ENCODE measurements at regions not wholly inside any gene's neighbourhood (a gene's known extent, or its start where the extent isn't known, plus 50 kb on each side); places are given as distances from the start of the nearest gene placed in this dataset.
A peak's percentile ranks its signal among the peaks of the same experiment; 100 is the strongest.
"Not testable (repeated sequence)": the region's sequence is repeated elsewhere in the genome, so short reads cannot be mapped to it uniquely, and the experiment has no call there.

DNA sequence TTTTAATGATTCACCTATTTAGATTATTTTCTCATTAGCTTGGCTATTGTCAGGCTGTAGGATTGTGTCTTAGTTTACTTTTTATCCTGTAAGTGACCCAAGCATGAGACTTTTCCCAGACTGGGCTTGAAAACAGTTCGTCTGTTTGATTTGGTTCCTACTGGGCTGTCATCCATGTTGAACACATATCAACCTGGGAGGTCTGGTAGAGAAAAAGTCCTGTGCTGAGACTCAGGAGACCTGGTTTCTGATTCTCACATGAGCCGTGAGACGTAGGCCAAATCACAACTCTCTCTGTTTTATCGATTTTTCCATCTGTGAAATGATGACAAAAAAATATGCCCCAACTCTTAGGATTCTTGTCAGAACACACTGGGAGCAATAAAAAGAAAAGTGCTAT is 98.8 kb upstream of the GALNT15 start:
- Histone ChIP-seq H3K27me3 (ENCODE audit: control insufficient read depth in 1 of 2, insufficient read depth in 2 of 2, low read length in 2 of 2) (no peaks in the 10 kb centered on the region), H3K36me3 (ENCODE audit: control insufficient read depth in 2 of 2, insufficient read depth in 2 of 2, low read length in 2 of 2) (no peaks in the 10 kb centered on the region), H3K27ac (ENCODE audit: low read length) (no peak overlapping the region), H3K9me3 (ENCODE audit: control insufficient read depth in 2 of 2, low read length in 2 of 2) (peaks cover 0 to 5% of the 10 kb centered on the region in 2 donors), H3K4me3 (ENCODE audit: low read length in 2 of 2) (no peak overlapping the region), H3K4me1 (ENCODE audit: control insufficient read depth, insufficient read depth, low read length) (no peaks in the 10 kb centered on the region), H3K9ac (ENCODE audit: low read length in 2 of 2) (no peak overlapping the region)

- H3K36me3 ChIP-seq (ENCODE audit: control insufficient read depth in 2 of 2, insufficient read depth in 2 of 2, low read length in 2 of 2) = no peaks in the 10 kb centered on the region
- no peak overlapping the region for H3K4me3 ChIP-seq (ENCODE audit: low read length in 2 of 2)
- no peak overlapping the region for H3K9ac ChIP-seq (ENCODE audit: low read length in 2 of 2)
- H3K9me3 ChIP-seq (ENCODE audit: control insufficient read depth in 2 of 2, low read length in 2 of 2) = peaks cover 0 to 5% of the 10 kb centered on the region in 2 donors
- H3K27ac ChIP-seq (ENCODE audit: low read length) = no peak overlapping the region
- no peaks in the 10 kb centered on the region for H3K4me1 ChIP-seq (ENCODE audit: control insufficient read depth, insufficient read depth, low read length)
- H3K27me3 ChIP-seq (ENCODE audit: control insufficient read depth in 1 of 2, insufficient read depth in 2 of 2, low read length in 2 of 2) = no peaks in the 10 kb centered on the region
Measured at GRCh38 chr3:16076564-16076963, 97.9 kb upstream of the GALNT15 start.

DNA sequence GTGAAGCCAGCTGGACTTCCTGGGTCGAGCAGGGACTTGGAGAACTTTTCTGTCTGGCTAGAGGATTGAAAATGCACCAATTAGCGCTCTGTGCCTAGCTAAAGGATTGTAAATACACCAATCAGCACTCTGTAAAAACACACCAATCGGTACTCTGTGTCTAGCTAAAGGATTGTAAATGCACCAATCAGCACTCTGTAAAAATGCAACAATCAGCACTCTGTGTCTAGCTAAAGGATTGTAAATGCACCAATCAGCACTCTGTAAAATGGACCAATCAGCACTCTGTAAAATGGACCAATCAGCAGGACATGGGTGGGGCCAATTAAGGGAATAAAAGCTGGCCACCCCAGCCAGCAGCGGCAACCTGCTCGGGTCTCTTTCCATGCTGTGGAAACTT is 97.3 kb upstream of the GALNT15 start:
- H3K9ac ChIP-seq (ENCODE audit: low read length in 2 of 2); H3K27ac ChIP-seq (ENCODE audit: low read length); H3K27me3 ChIP-seq (ENCODE audit: control insufficient read depth in 1 of 2, insufficient read depth in 2 of 2, low read length in 2 of 2); H3K9me3 ChIP-seq (ENCODE audit: control insufficient read depth in 2 of 2, low read length in 2 of 2); H3K4me1 ChIP-seq (ENCODE audit: control insufficient read depth, insufficient read depth, low read length); H3K4me3 ChIP-seq (ENCODE audit: low read length in 2 of 2); H3K36me3 ChIP-seq (ENCODE audit: control insufficient read depth in 2 of 2, insufficient read depth in 2 of 2, low read length in 2 of 2): not testable (repeated sequence)

- not testable (repeated sequence) for H3K4me3 ChIP-seq (ENCODE audit: low read length in 2 of 2); H3K9me3 ChIP-seq (ENCODE audit: control insufficient read depth in 2 of 2, low read length in 2 of 2); H3K4me1 ChIP-seq (ENCODE audit: control insufficient read depth, insufficient read depth, low read length); H3K27ac ChIP-seq (ENCODE audit: low read length); H3K36me3 ChIP-seq (ENCODE audit: control insufficient read depth in 2 of 2, insufficient read depth in 2 of 2, low read length in 2 of 2); H3K27me3 ChIP-seq (ENCODE audit: control insufficient read depth in 1 of 2, insufficient read depth in 2 of 2, low read length in 2 of 2); H3K9ac ChIP-seq (ENCODE audit: low read length in 2 of 2)
Measured at GRCh38 chr3:16077681-16078080, 96.8 kb upstream of the GALNT15 start.

DNA sequence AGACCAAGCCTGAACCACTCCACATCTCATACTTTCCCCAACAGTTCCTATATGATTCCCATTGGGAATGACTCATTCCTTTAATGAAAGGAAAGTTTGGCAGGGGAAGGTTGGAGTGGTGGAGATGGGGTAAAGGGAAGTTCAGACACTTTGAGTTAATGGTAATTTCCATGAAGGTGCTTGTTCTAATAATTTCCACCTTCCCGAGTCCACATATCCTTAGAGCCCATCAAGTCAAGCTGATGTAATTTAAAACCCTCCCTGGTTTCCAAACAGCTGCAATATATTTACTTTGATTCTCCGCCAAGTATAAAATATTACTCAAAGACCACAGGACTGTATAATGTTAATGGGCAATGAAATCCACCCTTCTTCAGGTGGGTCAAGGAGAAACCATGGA is 95.0 kb upstream of the GALNT15 start:
- H3K9me3 ChIP-seq (ENCODE audit: control insufficient read depth in 2 of 2, low read length in 2 of 2) = peaks cover 0 to 5% of the 10 kb centered on the region in 2 donors
- no peaks in the 10 kb centered on the region for H3K27me3 ChIP-seq (ENCODE audit: control insufficient read depth in 1 of 2, insufficient read depth in 2 of 2, low read length in 2 of 2)
- H3K27ac ChIP-seq (ENCODE audit: low read length) = no peak overlapping the region
- no peak overlapping the region for H3K4me3 ChIP-seq (ENCODE audit: low read length in 2 of 2)
- no peaks in the 10 kb centered on the region for H3K4me1 ChIP-seq (ENCODE audit: control insufficient read depth, insufficient read depth, low read length)
- no peak overlapping the region for H3K9ac ChIP-seq (ENCODE audit: low read length in 2 of 2)
- no peaks in the 10 kb centered on the region for H3K36me3 ChIP-seq (ENCODE audit: control insufficient read depth in 2 of 2, insufficient read depth in 2 of 2, low read length in 2 of 2)

- no peak overlapping the region for H3K27ac ChIP-seq (ENCODE audit: low read length)
- no peaks in the 10 kb centered on the region for H3K36me3 ChIP-seq (ENCODE audit: control insufficient read depth in 2 of 2, insufficient read depth in 2 of 2, low read length in 2 of 2)
- H3K4me3 ChIP-seq (ENCODE audit: low read length in 2 of 2) = no peak overlapping the region
- H3K27me3 ChIP-seq (ENCODE audit: control insufficient read depth in 1 of 2, insufficient read depth in 2 of 2, low read length in 2 of 2) = no peaks in the 10 kb centered on the region
- H3K9ac ChIP-seq (ENCODE audit: low read length in 2 of 2) = no peak overlapping the region
- H3K4me1 ChIP-seq (ENCODE audit: control insufficient read depth, insufficient read depth, low read length) = no peaks in the 10 kb centered on the region
- peaks cover 0 to 3% of the 10 kb centered on the region in 2 donors for H3K9me3 ChIP-seq (ENCODE audit: control insufficient read depth in 2 of 2, low read length in 2 of 2)
Measured at GRCh38 chr3:16081661-16082060, 92.8 kb upstream of the GALNT15 start.

DNA sequence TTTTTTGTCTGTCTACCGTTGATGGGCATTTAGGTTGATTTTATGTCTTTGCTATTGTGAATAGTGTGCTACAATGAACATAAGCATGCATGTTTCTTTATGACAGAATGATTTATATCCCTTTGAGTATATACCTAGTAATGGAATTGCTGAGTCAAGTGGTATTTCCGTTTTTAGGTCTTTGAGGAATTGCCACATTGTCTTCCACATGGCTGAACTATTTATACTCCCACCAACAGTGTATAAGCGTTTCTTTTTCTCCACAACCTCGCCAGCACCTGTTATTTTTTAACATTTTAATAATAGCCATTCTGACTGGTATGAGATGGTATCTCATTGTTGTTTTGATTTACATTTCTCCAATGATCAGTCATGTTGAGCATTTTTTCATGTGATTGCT is 89.6 kb upstream of the GALNT15 start:
- H3K4me1 ChIP-seq (ENCODE audit: control insufficient read depth, insufficient read depth, low read length) = no peaks in the 10 kb centered on the region
- no peaks in the 10 kb centered on the region for H3K9me3 ChIP-seq (ENCODE audit: control insufficient read depth in 2 of 2, low read length in 2 of 2)
- no peaks in the 10 kb centered on the region for H3K27me3 ChIP-seq (ENCODE audit: control insufficient read depth in 1 of 2, insufficient read depth in 2 of 2, low read length in 2 of 2)
- H3K27ac ChIP-seq (ENCODE audit: low read length) = no peak overlapping the region
- H3K36me3 ChIP-seq (ENCODE audit: control insufficient read depth in 2 of 2, insufficient read depth in 2 of 2, low read length in 2 of 2) = no peaks in the 10 kb centered on the region
- no peak overlapping the region for H3K9ac ChIP-seq (ENCODE audit: low read length in 2 of 2)
- no peak overlapping the region for H3K4me3 ChIP-seq (ENCODE audit: low read length in 2 of 2)

- no peaks in the 10 kb centered on the region for H3K36me3 ChIP-seq (ENCODE audit: control insufficient read depth in 2 of 2, insufficient read depth in 2 of 2, low read length in 2 of 2)
- H3K27ac ChIP-seq (ENCODE audit: low read length) = no peak overlapping the region
- H3K9me3 ChIP-seq (ENCODE audit: control insufficient read depth in 2 of 2, low read length in 2 of 2) = no peaks in the 10 kb centered on the region
- no peaks in the 10 kb centered on the region for H3K4me1 ChIP-seq (ENCODE audit: control insufficient read depth, insufficient read depth, low read length)
- H3K9ac ChIP-seq (ENCODE audit: low read length in 2 of 2) = no peak overlapping the region
- no peak overlapping the region for H3K4me3 ChIP-seq (ENCODE audit: low read length in 2 of 2)
- no peaks in the 10 kb centered on the region for H3K27me3 ChIP-seq (ENCODE audit: control insufficient read depth in 1 of 2, insufficient read depth in 2 of 2, low read length in 2 of 2)
Measured at GRCh38 chr3:16085410-16085809, 89.1 kb upstream of the GALNT15 start.

DNA sequence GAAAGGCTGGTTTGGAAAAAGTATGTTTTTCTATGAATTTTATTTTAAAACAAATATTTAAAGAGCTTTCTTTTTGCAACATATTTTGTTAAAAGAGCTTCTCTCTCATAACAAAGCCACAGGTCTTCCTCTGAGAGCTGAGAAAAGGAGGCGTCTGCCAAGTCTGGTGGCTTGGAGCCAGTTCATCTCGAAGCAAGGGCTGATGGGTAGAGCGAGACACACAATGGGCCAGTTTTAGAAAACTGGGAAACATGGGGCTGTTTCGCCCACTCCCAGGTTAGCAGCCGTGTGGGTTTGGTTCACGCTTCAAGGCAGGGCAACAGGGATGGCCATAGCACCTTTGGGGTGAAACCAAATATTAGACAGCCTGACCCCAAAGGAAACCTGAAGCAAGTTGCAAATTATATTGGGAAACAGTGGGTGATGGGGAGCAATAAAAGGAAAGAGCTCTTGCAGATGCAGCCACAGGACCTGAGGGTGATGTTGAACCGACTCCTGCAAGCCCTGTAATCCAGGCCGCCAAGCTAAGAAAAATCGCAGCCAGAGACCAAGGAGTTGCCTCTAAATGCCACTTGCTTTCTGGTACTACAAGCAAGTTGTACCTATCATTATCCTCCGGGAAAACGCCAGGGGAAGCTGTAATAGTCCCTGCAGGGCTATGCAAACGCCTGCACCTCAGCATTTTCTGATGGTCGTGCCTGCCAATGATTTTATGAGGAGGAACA is 88.4 kb upstream of the GALNT15 start:
- Histone ChIP-seq H3K36me3 (ENCODE audit: control insufficient read depth in 2 of 2, insufficient read depth in 2 of 2, low read length in 2 of 2) (no peaks in the 10 kb centered on the region), H3K27me3 (ENCODE audit: control insufficient read depth in 1 of 2, insufficient read depth in 2 of 2, low read length in 2 of 2) (no peaks in the 10 kb centered on the region), H3K4me3 (ENCODE audit: low read length in 2 of 2) (no peak overlapping the region)

DNA sequence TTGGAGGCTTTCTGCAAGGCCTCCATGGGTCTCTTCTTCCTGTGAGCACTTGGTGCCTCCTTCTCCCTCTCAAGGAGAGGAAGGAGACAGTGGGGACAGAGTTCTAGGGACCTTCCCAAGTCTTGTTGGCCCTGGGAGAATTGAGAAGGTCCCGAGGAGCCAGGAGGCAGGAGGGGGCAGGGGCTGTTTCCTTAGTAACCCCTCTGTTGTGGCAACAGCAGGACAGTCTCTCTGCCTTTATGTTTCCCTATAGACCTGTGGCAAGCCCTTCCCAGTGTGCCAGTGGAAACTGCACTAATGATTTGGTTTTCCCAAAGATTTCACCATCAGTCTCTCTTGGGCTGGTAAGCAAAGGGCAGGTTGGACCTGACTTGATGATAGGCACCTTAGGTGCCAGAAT is 87.8 kb upstream of the GALNT15 start:
- Histone ChIP-seq H3K27ac (ENCODE audit: low read length) (no peak overlapping the region), H3K4me3 (ENCODE audit: low read length in 2 of 2) (no peak overlapping the region), H3K9ac (ENCODE audit: low read length in 2 of 2) (no peak overlapping the region), H3K36me3 (ENCODE audit: control insufficient read depth in 2 of 2, insufficient read depth in 2 of 2, low read length in 2 of 2) (no peaks in the 10 kb centered on the region), H3K4me1 (ENCODE audit: control insufficient read depth, insufficient read depth, low read length) (peaks cover 4% of the 10 kb centered on the region), H3K27me3 (ENCODE audit: control insufficient read depth in 1 of 2, insufficient read depth in 2 of 2, low read length in 2 of 2) (no peaks in the 10 kb centered on the region), H3K9me3 (ENCODE audit: control insufficient read depth in 2 of 2, low read length in 2 of 2) (no peaks in the 10 kb centered on the region)

More for the DNA sequence above, 88.4 kb upstream of the GALNT15 start:
- Histone ChIP-seq H3K4me1 (ENCODE audit: control insufficient read depth, insufficient read depth, low read length) (peaks cover 3% of the 10 kb centered on the region), H3K9me3 (ENCODE audit: control insufficient read depth in 2 of 2, low read length in 2 of 2) (no peaks in the 10 kb centered on the region), H3K27ac (ENCODE audit: low read length) (peak overlapping the region; percentile 18), H3K9ac (ENCODE audit: low read length in 2 of 2) (no peak overlapping the region)

- H3K4me3 ChIP-seq (ENCODE audit: low read length in 2 of 2) = no peak overlapping the region
- H3K4me1 ChIP-seq (ENCODE audit: control insufficient read depth, insufficient read depth, low read length) = peaks cover 4% of the 10 kb centered on the region
- no peak overlapping the region for H3K27ac ChIP-seq (ENCODE audit: low read length)
- H3K36me3 ChIP-seq (ENCODE audit: control insufficient read depth in 2 of 2, insufficient read depth in 2 of 2, low read length in 2 of 2) = no peaks in the 10 kb centered on the region
- H3K9me3 ChIP-seq (ENCODE audit: control insufficient read depth in 2 of 2, low read length in 2 of 2) = no peaks in the 10 kb centered on the region
- H3K27me3 ChIP-seq (ENCODE audit: control insufficient read depth in 1 of 2, insufficient read depth in 2 of 2, low read length in 2 of 2) = no peaks in the 10 kb centered on the region
- H3K9ac ChIP-seq (ENCODE audit: low read length in 2 of 2) = no peak overlapping the region
Measured at GRCh38 chr3:16088496-16088895, 86.0 kb upstream of the GALNT15 start.
